IMR-90 (cell line): ENCODE measurements at regions not wholly inside any gene's neighbourhood (a gene's known extent, or its start where the extent isn't known, plus 50 kb on each side); places are given as distances from the start of the nearest gene placed in this dataset.

ENCODE experiments used
- CEBPB ChIP-seq: IDR thresholded peaks from 2 replicates; pipeline ENCODE4 v1.6.1; 2012; ENCODE audit warnings: low read depth, low read length, improper control_type of control experiment
- FOS ChIP-seq: fragments of 150-350 bp; IDR thresholded peaks from 2 replicates; pipeline ENCODE4 v1.6.1; 2016; ENCODE audit warnings: low read depth, low read length
- MAFK ChIP-seq: IDR thresholded peaks from 2 replicates; pipeline ENCODE4 v1.6.1; 2012; ENCODE audit warnings: low read depth, low read length, improper control_type of control experiment
- MXI1 ChIP-seq: IDR thresholded peaks from 2 replicates; pipeline ENCODE4 v1.6.1; 2012; ENCODE audit warnings: low read depth, mild to moderate bottlenecking, low read length, moderate library complexity, borderline replicate concordance
- POLR2A ChIP-seq: IDR thresholded peaks from 2 replicates; pipeline ENCODE4 v1.6.1; 2012; ENCODE audit warnings: mild to moderate bottlenecking, low read depth, low read length
- RAD21 ChIP-seq: IDR thresholded peaks from 2 replicates; pipeline ENCODE4 v1.6.1; 2012; ENCODE audit warnings: low read length, improper control_type of control experiment
- RFX5 ChIP-seq: IDR thresholded peaks from 2 replicates; pipeline ENCODE4 v1.8.0; 2012; ENCODE audit warnings: low read depth, mild to moderate bottlenecking, low read length, moderate library complexity
- SMC3 ChIP-seq: fragments of 150-350 bp; IDR thresholded peaks from 2 replicates; pipeline ENCODE4 v1.6.1; 2016; ENCODE audit warnings: low read depth, mild to moderate bottlenecking, antibody characterized with exemption, low read length, moderate library complexity
- TF ChIP-seq, protein P1 (sequence below): conservative IDR thresholded peaks from 2 replicates; pipeline ENCODE4 v1.5.1; 2012; ENCODE audit warnings: mild to moderate bottlenecking, low read depth, low read length, improper control_type of control experiment
- TF ChIP-seq, protein P2 (sequence below): fragments of 150-350 bp; IDR thresholded peaks from 2 replicates; pipeline ENCODE4 v1.6.1; 2016; ENCODE audit warnings: low read depth, mild to moderate bottlenecking, low read length, moderate library complexity, borderline replicate concordance
- TF ChIP-seq, protein P3 (sequence below): fragments of 150-350 bp; IDR thresholded peaks from 2 replicates; pipeline ENCODE4 v1.6.1; 2017; ENCODE audit warnings: mild to moderate bottlenecking, antibody characterized with exemption, low read length, low read depth

DNA sequence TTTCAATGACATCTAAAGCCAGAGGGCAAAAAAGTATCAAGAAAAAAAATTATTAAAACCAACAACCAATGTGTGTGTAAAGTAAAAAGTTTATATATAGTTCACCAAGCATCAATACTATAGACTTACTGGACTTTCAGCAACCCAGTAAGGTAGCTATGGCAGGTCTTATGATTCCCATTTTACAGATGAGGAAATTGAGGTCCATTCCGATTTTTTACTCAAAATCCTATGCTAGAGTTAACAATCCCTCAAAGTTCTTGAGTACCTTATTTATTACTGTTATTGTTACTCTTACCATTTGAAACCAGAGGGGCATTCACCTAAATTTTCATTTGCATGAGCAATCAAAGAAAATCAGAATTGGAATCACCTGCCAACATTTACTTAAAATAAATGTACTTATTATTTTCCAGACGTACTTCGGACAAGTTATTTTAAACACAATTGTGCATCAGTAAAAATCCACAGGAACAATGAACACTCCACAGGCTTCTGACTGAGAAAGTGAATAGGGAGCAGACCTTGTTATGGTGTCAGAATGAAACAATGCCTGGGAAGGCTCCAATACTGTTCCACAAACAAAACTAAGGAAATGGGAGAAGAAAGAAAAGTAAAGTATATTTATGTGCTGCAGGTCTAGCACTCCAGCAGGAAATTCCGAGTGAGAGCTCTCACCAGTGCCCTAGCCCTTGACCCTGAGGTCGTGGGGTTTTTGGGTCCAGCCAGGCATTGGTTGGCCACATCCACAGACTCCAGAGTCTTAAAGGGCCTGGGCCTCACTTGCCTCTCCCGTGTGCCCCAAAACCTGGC lies 229.9 kb downstream of the PIK3R1 start:
- no peak for TF ChIP-seq RAD21
- TF ChIP-seq, protein P1, sequence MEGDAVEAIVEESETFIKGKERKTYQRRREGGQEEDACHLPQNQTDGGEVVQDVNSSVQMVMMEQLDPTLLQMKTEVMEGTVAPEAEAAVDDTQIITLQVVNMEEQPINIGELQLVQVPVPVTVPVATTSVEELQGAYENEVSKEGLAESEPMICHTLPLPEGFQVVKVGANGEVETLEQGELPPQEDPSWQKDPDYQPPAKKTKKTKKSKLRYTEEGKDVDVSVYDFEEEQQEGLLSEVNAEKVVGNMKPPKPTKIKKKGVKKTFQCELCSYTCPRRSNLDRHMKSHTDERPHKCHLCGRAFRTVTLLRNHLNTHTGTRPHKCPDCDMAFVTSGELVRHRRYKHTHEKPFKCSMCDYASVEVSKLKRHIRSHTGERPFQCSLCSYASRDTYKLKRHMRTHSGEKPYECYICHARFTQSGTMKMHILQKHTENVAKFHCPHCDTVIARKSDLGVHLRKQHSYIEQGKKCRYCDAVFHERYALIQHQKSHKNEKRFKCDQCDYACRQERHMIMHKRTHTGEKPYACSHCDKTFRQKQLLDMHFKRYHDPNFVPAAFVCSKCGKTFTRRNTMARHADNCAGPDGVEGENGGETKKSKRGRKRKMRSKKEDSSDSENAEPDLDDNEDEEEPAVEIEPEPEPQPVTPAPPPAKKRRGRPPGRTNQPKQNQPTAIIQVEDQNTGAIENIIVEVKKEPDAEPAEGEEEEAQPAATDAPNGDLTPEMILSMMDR, result no peak
- TF ChIP-seq, protein P2, sequence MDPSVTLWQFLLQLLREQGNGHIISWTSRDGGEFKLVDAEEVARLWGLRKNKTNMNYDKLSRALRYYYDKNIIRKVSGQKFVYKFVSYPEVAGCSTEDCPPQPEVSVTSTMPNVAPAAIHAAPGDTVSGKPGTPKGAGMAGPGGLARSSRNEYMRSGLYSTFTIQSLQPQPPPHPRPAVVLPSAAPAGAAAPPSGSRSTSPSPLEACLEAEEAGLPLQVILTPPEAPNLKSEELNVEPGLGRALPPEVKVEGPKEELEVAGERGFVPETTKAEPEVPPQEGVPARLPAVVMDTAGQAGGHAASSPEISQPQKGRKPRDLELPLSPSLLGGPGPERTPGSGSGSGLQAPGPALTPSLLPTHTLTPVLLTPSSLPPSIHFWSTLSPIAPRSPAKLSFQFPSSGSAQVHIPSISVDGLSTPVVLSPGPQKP, result no peak
- no peak for TF ChIP-seq CEBPB
- TF ChIP-seq, protein P3, sequence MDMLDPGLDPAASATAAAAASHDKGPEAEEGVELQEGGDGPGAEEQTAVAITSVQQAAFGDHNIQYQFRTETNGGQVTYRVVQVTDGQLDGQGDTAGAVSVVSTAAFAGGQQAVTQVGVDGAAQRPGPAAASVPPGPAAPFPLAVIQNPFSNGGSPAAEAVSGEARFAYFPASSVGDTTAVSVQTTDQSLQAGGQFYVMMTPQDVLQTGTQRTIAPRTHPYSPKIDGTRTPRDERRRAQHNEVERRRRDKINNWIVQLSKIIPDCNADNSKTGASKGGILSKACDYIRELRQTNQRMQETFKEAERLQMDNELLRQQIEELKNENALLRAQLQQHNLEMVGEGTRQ, result no peak
- no peak for TF ChIP-seq MXI1
- TF ChIP-seq POLR2A, result no peak
- TF ChIP-seq SMC3, result no peak
- no peak for TF ChIP-seq RFX5
- TF ChIP-seq FOS, result no peak
- no peak for TF ChIP-seq MAFK
